EL (cell line): ENCODE measurements at regions not wholly inside any gene's neighbourhood (a gene's known extent, or its start where the extent isn't known, plus 50 kb on each side); places are given as distances from the start of the nearest gene placed in this dataset.

Source experiments
- DNase-seq: peaks from one replicate; pipeline ENCODE4 v3.0.0-alpha.2; 2016

- DNase-seq, result no peak
These were observed 272.9 kb downstream of the PPP1R2C start for GRCh38 chrX:42505016-42505415.

- no peak for DNase-seq
These were observed 278.3 kb downstream of the PPP1R2C start for GRCh38 chrX:42499620-42500019.

- no peak for DNase-seq
These were observed 280.6 kb downstream of the PPP1R2C start for GRCh38 chrX:42497356-42497755.

DNA sequence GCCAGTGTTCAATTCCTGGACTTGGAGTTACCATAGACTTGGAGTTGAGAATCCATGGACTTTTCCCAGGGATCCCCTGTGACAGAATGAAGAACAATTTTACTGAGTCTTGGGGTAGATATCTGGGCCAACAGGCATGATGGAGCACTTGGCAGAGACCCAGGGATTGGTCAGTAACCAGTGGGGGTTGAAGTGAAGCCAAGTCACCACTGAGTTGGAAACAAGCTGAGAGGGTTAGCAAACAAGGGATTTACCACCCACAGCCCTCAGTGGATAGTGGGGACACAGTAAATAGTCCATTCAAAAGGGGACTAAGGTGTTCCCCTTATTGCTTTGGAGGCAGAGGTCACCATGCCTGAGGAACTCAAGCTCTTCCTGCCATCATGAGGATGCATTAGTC, 281.7 kb downstream of the PPP1R2C start:
- no peak for DNase-seq

- DNase-seq, result no peak
These were observed 282.8 kb downstream of the PPP1R2C start for GRCh38 chrX:42495139-42495538.

DNA sequence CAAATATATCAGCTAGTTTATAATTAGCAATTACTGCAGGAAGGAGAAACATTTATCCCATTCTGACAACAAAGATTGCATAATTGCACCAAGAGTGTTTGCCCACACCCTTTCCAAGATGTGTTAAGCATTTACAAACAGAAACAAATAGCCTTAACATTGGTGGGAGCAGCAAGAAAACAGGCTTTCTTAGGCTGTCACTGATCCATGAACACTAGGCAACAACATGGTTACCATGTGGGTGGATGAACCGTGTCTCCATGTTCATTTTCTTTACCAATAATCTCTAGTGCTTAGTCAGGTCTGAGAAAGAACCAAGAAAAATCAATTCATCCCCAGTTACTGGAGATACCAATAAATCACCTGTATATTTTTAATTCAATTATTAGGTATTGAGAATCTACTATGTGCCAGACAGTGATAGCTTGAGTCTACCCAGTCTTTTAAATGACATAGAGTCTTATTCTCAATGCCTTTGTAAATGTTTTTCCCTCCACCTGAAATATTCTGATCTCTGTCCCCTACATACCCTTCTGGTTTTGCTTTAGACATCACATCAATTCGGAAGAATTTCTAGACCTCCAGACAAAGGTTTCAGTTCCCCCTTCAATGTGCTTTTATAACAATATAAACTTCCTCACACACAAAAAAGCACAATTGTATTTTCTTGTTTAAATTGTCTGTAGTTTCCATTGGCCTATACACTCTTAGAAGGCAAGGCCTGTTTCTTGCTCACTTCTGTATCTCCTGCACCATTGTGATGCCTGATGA, 286.6 kb downstream of the PPP1R2C start:
- no peak for DNase-seq

- no peak for DNase-seq
These were observed 287.9 kb downstream of the PPP1R2C start for GRCh38 chrX:42490111-42490510.

DNA sequence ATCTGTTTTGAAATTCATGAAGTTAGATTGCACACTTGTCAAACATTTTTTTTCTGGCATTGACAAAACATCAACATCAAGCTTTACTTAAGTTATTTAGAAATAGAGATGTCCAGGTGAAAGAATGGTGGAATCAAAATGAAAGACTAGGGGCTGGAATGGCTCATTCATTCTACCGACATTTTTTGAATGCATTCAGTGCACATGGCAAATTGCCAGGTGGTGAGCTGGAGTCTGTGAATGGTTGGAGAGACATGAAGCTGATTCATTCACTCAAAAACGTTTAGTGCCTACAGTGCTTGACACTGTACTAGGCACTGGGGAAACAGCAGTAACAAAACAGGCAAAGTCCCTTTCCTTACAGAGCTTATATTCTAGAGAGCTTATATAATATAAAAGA, 292.4 kb downstream of the PPP1R2C start:
- DNase-seq, result peak; percentile 1

DNA sequence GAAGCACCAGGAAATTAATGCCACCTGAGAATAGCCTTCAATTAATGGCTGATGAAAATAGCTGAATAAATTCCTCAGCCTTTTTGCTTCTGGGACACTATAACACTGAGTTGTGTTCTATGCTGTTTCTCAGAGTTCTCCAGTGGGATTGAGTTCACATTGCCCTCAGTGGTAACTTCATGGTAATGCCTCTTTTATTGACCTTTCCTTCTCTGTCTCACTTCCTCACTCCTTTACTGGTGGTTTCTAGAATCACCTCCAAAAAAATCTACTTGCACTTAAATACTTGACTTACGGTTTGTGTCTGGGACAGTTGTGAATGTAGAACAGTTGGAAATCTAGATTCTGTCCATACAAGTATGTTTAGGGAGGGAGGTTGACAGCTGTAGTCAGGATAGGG, 293.7 kb downstream of the PPP1R2C start:
- no peak for DNase-seq

- DNase-seq, result no peak
These were observed 300.6 kb downstream of the PPP1R2C start for GRCh38 chrX:42477396-42477795.

DNA sequence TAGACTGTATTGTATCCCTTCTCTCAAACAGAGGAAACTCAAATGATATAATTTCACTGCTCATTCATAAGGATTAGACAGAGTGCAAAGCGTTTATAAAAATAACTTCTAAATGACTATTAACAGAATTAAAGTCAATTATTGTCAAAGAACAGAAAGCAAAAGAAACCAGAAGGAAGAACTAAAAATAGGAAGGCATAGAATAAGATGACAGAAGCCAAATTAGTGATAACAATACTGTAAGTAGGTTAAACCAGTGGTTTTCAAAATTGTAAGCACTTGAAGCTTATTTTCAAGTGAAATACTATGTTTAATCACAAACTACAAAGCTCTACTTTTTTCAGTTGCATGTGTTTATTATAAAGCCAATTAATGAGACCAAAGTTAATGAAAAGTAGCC, 305.2 kb downstream of the PPP1R2C start:
- no peak for DNase-seq

DNA sequence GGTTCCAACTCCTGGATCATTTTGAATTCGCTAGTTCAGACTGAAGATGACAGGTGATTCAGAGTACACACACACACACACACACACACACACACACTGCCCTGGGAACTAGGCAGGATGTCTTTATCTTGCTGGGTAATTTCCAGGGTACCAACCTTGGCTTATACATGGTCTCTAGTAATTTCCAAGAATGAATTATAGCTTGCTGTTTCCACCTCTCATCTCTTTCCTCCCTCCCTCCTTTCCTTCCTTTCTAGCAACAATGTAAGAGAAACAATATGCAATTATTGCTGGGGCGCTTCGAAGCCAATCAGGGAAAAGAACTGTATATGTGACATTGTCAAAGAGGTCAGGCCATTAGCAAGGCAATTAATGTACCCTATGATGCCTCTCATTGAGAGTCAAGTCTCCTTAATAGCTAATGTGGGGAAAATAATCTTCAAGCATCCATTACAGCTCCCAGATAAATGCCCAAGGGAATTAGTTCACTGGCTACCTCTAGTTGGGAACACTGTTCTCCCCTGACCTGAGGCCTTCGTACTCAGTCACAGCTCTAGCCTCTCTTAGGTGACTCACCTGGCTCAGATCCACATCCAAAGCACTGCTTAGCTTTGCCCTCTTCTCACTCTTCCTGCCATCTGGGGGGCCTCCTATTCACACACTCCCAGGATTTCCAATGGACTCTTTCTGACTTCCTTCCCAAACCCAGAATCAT, 311.5 kb downstream of the PPP1R2C start:
- DNase-seq, result no peak

GRCh38 chrX:42465821-42466220, 312.1 kb downstream of the PPP1R2C start:
- no peak for DNase-seq

DNA sequence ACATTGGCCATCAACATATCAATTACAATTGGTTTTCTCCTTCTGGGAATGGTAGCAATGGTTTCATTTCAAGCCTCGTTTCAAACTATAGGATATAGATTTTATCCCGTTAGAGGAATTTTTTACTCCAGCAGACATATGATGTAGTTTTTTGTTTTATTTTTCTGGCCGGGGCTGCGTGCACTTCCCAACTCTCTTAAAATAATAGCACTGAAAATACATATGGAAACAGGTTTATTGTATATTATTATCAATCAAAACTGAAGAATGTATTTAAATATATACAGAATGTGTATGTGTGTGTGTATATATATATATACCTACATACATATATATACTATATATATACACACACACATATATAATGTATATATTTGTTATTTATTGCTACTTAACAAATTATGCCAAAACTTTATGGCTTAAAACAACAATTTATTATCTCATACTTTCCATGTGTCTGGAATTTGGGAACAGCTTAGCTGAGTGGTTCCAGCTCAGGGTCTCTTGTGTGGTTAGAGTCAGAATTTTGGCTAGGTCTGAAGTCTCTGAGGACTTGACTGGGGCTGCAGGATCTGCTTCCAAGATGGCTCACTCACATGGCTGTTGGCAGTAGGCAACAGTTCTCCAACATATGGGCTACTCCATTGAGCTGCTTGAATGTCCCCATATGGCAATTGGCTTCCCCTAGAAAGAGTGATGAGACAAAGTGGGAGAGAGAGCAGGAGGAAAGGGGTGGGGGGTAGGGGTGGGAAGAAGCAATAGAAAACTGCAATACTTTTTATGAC, 314.1 kb downstream of the PPP1R2C start:
- DNase-seq, result no peak

GRCh38 chrX:42462917-42463316, 315.0 kb downstream of the PPP1R2C start:
- no peak for DNase-seq

DNA sequence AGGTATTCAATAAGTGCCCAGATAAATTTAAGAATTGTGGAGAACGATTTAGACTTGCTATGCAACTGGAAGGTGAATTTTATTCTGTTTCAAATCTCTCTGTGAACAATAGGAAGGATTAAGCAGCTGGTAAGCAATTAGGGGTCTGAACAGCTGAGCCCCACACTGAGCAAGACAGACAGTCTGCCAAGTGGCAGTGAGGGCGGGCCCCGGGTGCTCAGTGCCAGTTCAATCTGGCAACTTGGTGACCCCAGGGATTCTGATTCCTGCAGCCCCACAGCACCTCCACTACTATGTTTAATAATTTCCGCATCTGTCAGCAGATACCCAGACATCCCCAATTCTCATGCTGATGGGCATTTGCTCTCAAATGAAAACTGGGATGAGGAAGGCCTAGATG, 317.3 kb downstream of the PPP1R2C start:
- DNase-seq, result no peak

- no peak for DNase-seq
These were observed 318.2 kb downstream of the PPP1R2C start for GRCh38 chrX:42459735-42460134.

- DNase-seq, result no peak
These were observed 321.7 kb downstream of the PPP1R2C start for GRCh38 chrX:42456176-42456700.

GRCh38 chrX:42450228-42450627, 327.7 kb downstream of the PPP1R2C start:
- DNase-seq, result no peak

GRCh38 chrX:42443267-42443666, 334.7 kb downstream of the PPP1R2C start:
- no peak for DNase-seq

DNA sequence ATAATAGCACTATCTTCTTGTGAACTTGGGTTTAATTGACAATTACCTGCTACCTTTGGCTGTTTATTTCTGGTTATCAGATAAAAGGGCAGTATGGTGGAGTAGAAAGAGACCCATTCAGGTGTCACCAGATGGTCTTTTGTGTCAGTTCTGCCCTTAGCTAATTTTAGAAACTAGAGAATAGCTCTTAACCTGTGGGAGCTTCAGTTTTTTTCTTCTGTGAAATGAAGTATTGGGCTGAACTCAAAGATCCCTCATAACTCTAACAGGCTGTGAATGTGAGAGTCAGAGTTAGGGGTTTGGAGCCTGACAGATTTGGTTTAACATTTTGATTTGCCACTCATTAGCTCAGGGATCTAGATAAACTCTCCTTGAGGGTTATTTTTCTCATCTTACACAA, 335.2 kb downstream of the PPP1R2C start:
- no peak for DNase-seq

DNA sequence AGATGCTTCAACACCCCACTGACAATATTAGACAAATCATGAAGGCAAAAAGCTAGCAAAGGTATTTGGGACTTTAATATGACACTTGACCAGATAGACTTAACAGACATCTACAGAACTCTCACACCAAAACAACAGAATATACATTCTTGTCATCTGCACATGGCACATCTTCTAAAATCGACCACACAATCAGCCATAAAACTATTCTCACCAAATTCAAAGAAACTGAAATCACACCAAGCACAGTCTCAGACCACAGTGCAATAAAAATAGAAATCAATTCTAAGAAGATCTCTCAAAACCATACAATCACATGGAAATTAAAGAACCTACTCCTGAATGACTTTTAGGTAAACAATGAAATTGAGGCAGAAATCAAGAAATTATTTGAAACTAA, 340.8 kb downstream of the PPP1R2C start:
- DNase-seq, result no peak

DNA sequence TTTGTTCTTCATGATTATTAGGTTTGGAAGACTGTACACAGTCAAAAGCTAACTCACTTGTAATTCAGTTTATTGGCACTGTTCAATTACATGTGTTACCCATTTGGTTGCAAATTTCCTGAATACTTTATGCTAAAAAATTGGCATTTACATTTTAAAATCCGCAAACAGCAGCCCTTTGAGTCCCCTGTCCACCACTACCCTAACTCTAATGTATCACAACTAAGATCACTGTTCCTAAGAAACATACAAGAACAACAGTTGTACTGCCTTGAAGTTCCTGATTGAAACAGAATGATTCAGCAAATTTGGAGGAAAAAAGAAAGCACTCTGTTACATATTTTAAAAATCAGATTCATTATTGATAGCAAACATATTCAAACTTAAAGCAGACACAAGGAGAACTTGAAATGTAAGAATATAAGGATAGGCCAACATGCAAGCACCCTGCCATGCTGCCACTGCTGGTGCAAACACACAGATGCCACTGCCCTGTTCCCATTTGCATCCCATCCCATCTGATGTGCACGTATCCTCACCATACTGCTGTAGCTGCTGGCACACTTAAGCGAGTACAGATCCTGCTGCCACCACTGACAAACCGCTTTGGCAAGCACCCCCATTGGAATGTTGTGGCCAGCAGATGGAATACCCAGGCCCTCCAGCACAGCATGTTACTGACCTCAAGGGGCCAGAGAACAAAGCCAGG, 343.4 kb downstream of the PPP1R2C start:
- DNase-seq, result no peak
